Uterus (tissue), 2 donors: ENCODE measurements at regions not wholly inside any gene's neighbourhood (a gene's known extent, or its start where the extent isn't known, plus 50 kb on each side); places are given as distances from the start of the nearest gene placed in this dataset.

Experiments used
- CTCF ChIP-seq, 4 experiments: fragments of 200-600 bp in 2 of 4; fragments of 450-650 bp in 2 of 4; sonication (generic) in 2 of 4; IDR thresholded peaks; one replicate each; pipeline ENCODE4 v1.5.1; 2016 to 2019; ENCODE audit warnings: antibody characterized with exemption in 4 of 4, mild to moderate bottlenecking in 2 of 4, moderate library complexity in 1 of 4
- POLR2A ChIP-seq, 2 donors: fragments of 450-650 bp; IDR thresholded peaks; one replicate each; pipeline ENCODE4 v1.6.1; 2016; ENCODE audit warnings: antibody characterized with exemption in 2 of 2, mild to moderate bottlenecking in 1 of 2, moderate library complexity in 1 of 2

DNA sequence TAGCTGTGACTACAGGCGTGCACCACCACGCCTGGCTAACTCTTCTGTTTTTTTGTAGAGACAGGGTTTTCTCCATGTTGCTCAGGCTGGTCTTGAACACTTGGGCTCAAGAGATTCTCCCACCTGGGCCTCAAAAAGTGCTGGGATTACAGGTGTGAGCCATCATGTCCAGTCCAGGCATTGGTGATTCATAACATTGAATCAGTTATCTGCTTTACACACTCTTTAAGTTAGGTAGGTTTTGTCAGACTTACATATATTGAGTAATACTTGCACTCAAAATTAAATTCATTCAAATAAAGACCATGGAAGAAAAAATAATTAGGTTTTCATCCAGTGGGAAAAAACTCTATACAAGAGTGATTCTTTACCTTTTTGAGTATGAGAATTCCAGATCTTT lies 93.2 kb upstream of the XPO1 start:
- no peak for TF ChIP-seq POLR2A (IDR thresholded peaks at IDR 0.05)
- no peak for TF ChIP-seq CTCF (IDR thresholded peaks at IDR 0.05)
